Small intestine (tissue), 7 donors: ENCODE measurements at regions not wholly inside any gene's neighbourhood (a gene's known extent, or its start where the extent isn't known, plus 50 kb on each side); places are given as distances from the start of the nearest gene placed in this dataset.

Source experiments
- DNase-seq, 2 donors: peaks; one replicate each; pipeline versions ENCODE4 v3.0.0 to v3.0.0-alpha.2; 2013
- FAIRE-seq: peaks from 2 replicates; lab custom pipeline; 2012; peaks lifted over from hg19 to GRCh38; lab: Jason Lieb, UNC
- H3K27ac ChIP-seq, 3 donors: one replicate each; pipeline ENCODE4 v1.5.1; 2013; ENCODE audit warnings: low read length in 2 of 3, mild to moderate bottlenecking in 2 of 3, control low read depth in 1 of 3, inconsistent platforms in 1 of 3, low read depth in 1 of 3, moderate library complexity in 1 of 3
- H3K27me3 ChIP-seq, 3 donors: one replicate each; pipeline ENCODE4 v1.6.1; 2013; ENCODE audit warnings: low read length in 3 of 3, inconsistent platforms in 1 of 3; ENCODE audit not compliant: control insufficient read depth in 3 of 3, insufficient read depth in 3 of 3
- H3K36me3 ChIP-seq, 3 donors: one replicate each; pipeline ENCODE4 v1.6.1; 2013; ENCODE audit warnings: low read length in 3 of 3, inconsistent platforms in 1 of 3, low read depth in 1 of 3, mild to moderate bottlenecking in 1 of 3, moderate library complexity in 1 of 3; ENCODE audit not compliant: control insufficient read depth in 3 of 3, insufficient read depth in 2 of 3
- H3K4me1 ChIP-seq, 3 donors: one replicate each; pipeline ENCODE4 v1.6.1; 2013; ENCODE audit warnings: low read length in 2 of 3, inconsistent platforms in 1 of 3, low read depth in 1 of 3, mild to moderate bottlenecking in 1 of 3, moderate library complexity in 1 of 3; ENCODE audit not compliant: control insufficient read depth in 3 of 3, insufficient read depth in 2 of 3
- H3K4me3 ChIP-seq, 3 donors: one replicate each; pipeline ENCODE4 v1.5.1; 2013; ENCODE audit warnings: low read length in 3 of 3, control low read depth in 1 of 3, inconsistent platforms in 1 of 3, low read depth in 1 of 3, mild to moderate bottlenecking in 1 of 3, moderate library complexity in 1 of 3
- H3K9me3 ChIP-seq, 2 donors: one replicate each; pipeline ENCODE4 v1.6.1; 2013; ENCODE audit warnings: low read depth in 1 of 2, low read length in 1 of 2; ENCODE audit not compliant: control insufficient read depth in 2 of 2, insufficient read depth in 1 of 2
- whole genome bisulfite sequencing, 3 donors: extraction: QIAGEN DNeasy Blood & Tissue Kit; methylation state at CpG; one replicate each; pipeline ENCODE4 v1.1.7; 2013; 5-methylcytosine and 5-hydroxymethylcytosine counted together
- donor health status: healthy with polysubstance abuse.
- donor health status: control.
- donor health status: control.
- donor health status: Bipolar disorder and iron deficiency.
- donor health status: healthy.

- peaks cover 0 to 2% (median 0%) of the 10 kb centered on the region in 3 donors for H3K4me1 ChIP-seq
- no peaks in the 10 kb centered on the region for H3K36me3 ChIP-seq
- DNase-seq (peak in 1 of 2 donors; percentile 46), FAIRE-seq (no peak)
- H3K27me3 ChIP-seq: no peaks in the 10 kb centered on the region
- no peak overlapping the region for H3K4me3 ChIP-seq
- H3K27ac ChIP-seq: no peak overlapping the region
- H3K9me3 ChIP-seq: peaks cover 0 to 10% of the 10 kb centered on the region in 2 donors
These were observed 52.2 kb upstream of the ACP3 start for GRCh38 chr3:132265028-132265427.

DNA sequence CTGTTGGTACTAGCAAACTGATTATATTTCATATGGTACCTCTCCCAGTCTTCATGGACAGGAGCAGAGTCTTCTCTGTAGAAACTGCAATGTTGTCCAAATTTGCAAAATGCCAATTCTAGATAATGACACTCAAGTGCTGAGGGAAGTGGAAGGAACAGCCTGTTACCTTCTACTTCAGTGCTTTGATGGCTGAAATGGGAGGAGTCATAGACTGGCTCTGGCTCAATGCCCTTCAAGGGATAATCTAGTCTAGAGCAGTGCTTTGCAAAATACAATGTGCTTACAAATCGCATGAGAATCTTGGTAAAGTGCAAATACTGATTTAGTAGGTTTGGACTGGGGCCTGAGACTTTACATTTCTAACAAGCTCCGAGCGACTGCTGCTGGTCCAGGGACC is 51.7 kb upstream of the ACP3 start:
- H3K36me3 ChIP-seq: no peaks in the 10 kb centered on the region
- no peak overlapping the region for H3K4me3 ChIP-seq
- H3K4me1 ChIP-seq: peaks cover 0 to 2% (median 0%) of the 10 kb centered on the region in 3 donors
- DNase-seq: no peak
- H3K27me3 ChIP-seq: no peaks in the 10 kb centered on the region
- H3K9me3 ChIP-seq: peaks cover 0 to 10% of the 10 kb centered on the region in 2 donors
- WGBS, 3 donors: 84 to 96% (median 93%) methylated on average over 3 of the region's 3 CpGs
- H3K27ac ChIP-seq: no peak overlapping the region
- FAIRE-seq: no peak

- 42 to 69% (median 56%) methylated on average over 4 of the region's 4 CpGs for WGBS, 3 donors
- no peaks in the 10 kb centered on the region for H3K36me3 ChIP-seq
- DNase-seq: peak; percentile 64 to 69
- peaks cover 0 to 2% (median 0%) of the 10 kb centered on the region in 3 donors for H3K4me1 ChIP-seq
- H3K27ac ChIP-seq: peak overlapping the region in 1 of 3 donors; percentile 18
- H3K9me3 ChIP-seq: peaks cover 0 to 10% of the 10 kb centered on the region in 2 donors
- no peaks in the 10 kb centered on the region for H3K27me3 ChIP-seq
- no peak for FAIRE-seq
- H3K4me3 ChIP-seq: no peak overlapping the region
These were observed 49.7 kb upstream of the ACP3 start for GRCh38 chr3:132267391-132267993.
